Type B pancreatic cell (in vitro differentiated cells): ENCODE measurements at regions not wholly inside any gene's neighbourhood (a gene's known extent, or its start where the extent isn't known, plus 50 kb on each side); places are given as distances from the start of the nearest gene placed in this dataset.

ENCODE experiments used
- DNase-seq: peaks from one replicate; pipeline ENCODE4 v3.0.0; 2021; ENCODE audit warnings: mixed read lengths; ENCODE audit not compliant: unreplicated experiment; ENCODE audit errors: extremely low spot score
- H3K27ac Mint-ChIP-seq: 2 replicates; pipeline ENCODE4 v1.8.0; 2021; ENCODE audit warnings: mild to moderate bottlenecking, mixed read lengths
- H3K27me3 Mint-ChIP-seq: 2 replicates; pipeline ENCODE4 v1.8.0; 2021; ENCODE audit warnings: mixed read lengths
- H3K36me3 Mint-ChIP-seq: 2 replicates; pipeline ENCODE4 v1.8.0; 2021; ENCODE audit warnings: mixed read lengths
- H3K4me1 Mint-ChIP-seq: one replicate; pipeline ENCODE4 v1.8.0; 2021; ENCODE audit warnings: mixed read lengths; ENCODE audit not compliant: unreplicated experiment
- H3K4me3 Mint-ChIP-seq: 2 replicates; pipeline ENCODE4 v1.8.0; 2021; ENCODE audit warnings: mild to moderate bottlenecking, mixed read lengths
- H3K9me3 Mint-ChIP-seq: 2 replicates; pipeline ENCODE4 v1.8.0; 2021; ENCODE audit warnings: mixed read lengths
- TF ChIP-seq, protein P1 (sequence below): fragments of 200-600 bp; sonication (generic); conservative IDR thresholded peaks from 2 replicates; pipeline ENCODE4 v1.5.0; 2021; ENCODE audit warnings: antibody characterized with exemption, mild to moderate bottlenecking

DNA sequence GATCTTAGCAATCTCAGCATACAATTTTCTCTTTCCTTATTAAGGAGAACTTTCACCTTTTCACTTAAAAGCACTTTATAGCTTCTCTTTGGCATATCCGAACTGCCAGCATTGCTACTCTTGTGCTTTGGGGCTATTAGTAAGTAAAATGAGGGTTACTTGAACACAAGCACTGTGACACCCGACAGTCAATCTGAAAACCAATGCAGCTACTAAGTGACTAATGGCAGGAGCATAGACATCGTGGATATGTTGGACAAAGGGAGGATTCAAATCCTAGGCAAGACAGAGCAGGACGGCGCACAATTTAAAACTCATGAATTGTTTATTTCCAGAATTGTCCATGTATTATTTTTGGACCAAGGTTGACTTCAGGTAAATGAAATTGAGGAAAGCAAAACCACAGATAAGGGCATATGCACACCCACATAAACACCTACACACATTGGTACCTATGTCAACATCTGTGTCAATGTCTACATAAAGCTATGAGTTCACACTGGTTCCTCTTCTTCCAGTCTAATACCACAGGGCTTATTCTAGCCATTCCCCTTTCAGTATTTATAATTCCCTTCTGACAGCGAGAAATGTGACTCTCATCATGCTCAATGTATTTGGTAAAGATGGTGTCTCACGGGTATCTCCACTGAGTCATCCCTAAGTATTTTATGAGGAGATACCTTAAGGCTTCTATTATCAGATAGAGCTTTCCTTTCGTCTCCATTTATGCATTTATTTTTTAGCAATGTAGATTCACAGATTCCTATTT is 75.3 kb upstream of the RALGPS2 start:
- TF ChIP-seq, protein P1, sequence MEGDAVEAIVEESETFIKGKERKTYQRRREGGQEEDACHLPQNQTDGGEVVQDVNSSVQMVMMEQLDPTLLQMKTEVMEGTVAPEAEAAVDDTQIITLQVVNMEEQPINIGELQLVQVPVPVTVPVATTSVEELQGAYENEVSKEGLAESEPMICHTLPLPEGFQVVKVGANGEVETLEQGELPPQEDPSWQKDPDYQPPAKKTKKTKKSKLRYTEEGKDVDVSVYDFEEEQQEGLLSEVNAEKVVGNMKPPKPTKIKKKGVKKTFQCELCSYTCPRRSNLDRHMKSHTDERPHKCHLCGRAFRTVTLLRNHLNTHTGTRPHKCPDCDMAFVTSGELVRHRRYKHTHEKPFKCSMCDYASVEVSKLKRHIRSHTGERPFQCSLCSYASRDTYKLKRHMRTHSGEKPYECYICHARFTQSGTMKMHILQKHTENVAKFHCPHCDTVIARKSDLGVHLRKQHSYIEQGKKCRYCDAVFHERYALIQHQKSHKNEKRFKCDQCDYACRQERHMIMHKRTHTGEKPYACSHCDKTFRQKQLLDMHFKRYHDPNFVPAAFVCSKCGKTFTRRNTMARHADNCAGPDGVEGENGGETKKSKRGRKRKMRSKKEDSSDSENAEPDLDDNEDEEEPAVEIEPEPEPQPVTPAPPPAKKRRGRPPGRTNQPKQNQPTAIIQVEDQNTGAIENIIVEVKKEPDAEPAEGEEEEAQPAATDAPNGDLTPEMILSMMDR, result no peak
- no peak overlapping the region for H3K4me3 Mint-ChIP-seq
- peaks cover 8% of the 10 kb centered on the region for H3K9me3 Mint-ChIP-seq
- no peak for DNase-seq
- H3K4me1 Mint-ChIP-seq, result peaks cover 41% of the 10 kb centered on the region
- no peaks in the 10 kb centered on the region for H3K27me3 Mint-ChIP-seq
- no peaks in the 10 kb centered on the region for H3K36me3 Mint-ChIP-seq
- no peak overlapping the region for H3K27ac Mint-ChIP-seq

- Mint-ChIP-seq H3K36me3 (no peaks in the 10 kb centered on the region), H3K4me3 (peak overlapping the region; percentile 46), H3K27me3 (no peaks in the 10 kb centered on the region), H3K4me1 (peaks cover 33% of the 10 kb centered on the region), H3K9me3 (peaks cover 8% of the 10 kb centered on the region), H3K27ac (peak overlapping the region; percentile 22)
- TF ChIP-seq, protein P1, result no peak
- DNase-seq, result no peak
These were observed 74.0 kb upstream of the RALGPS2 start for GRCh38 chr1:178650934-178651511.

- peaks cover 37% of the 10 kb centered on the region for H3K4me1 Mint-ChIP-seq
- TF ChIP-seq, protein P1, result no peak
- no peak for DNase-seq
- no peaks in the 10 kb centered on the region for H3K27me3 Mint-ChIP-seq
- no peak overlapping the region for H3K4me3 Mint-ChIP-seq
- peak overlapping the region; percentile 22 for H3K27ac Mint-ChIP-seq
- peaks cover 8% of the 10 kb centered on the region for H3K9me3 Mint-ChIP-seq
- no peaks in the 10 kb centered on the region for H3K36me3 Mint-ChIP-seq
These were observed 73.3 kb upstream of the RALGPS2 start for GRCh38 chr1:178651742-178652141.

- no peaks in the 10 kb centered on the region for H3K36me3 Mint-ChIP-seq
- H3K4me1 Mint-ChIP-seq, result peaks cover 36% of the 10 kb centered on the region
- H3K4me3 Mint-ChIP-seq, result no peak overlapping the region
- TF ChIP-seq, protein P1, result no peak
- no peak for DNase-seq
- no peak overlapping the region for H3K27ac Mint-ChIP-seq
- H3K9me3 Mint-ChIP-seq, result peaks cover 7% of the 10 kb centered on the region
- no peaks in the 10 kb centered on the region for H3K27me3 Mint-ChIP-seq
These were observed 72.2 kb upstream of the RALGPS2 start for GRCh38 chr1:178652506-178653490.

DNA sequence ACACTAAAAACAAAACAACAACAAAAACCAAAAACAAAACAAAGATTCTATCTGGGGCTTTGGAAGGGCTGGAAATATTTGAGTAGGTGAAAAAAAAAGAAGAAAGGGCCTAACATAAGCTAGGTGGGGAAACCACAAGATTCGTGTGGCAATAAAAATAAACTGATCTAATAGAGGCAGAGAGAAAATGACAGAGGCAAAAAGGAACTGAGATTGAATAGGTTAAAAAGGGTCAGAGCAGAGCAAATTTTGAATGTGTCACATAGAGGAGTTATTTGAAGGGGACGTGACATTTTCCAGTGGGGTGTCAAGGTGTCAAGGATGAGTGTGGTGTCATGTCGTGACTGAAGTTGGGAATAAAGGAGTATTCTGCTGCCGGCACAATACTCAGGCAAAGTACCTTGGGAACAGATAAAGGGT is 65.2 kb upstream of the RALGPS2 start:
- Mint-ChIP-seq H3K27me3 (peaks cover 3% of the 10 kb centered on the region), H3K9me3 (no peaks in the 10 kb centered on the region), H3K4me1 (peaks cover 8% of the 10 kb centered on the region), H3K4me3 (no peak overlapping the region), H3K27ac (no peak overlapping the region), H3K36me3 (no peaks in the 10 kb centered on the region)
- DNase-seq, result no peak
- TF ChIP-seq, protein P1, result no peak
